ENCODE measurements at regions not wholly inside any gene's neighbourhood (a gene's known extent, or its start where the extent isn't known, plus 50 kb on each side); places are given as distances from the start of the nearest gene placed in this dataset.

GRCh38 chr3:6540981-6541380, 319.9 kb upstream of the GRM7 start:
- no peak overlapping the region for H3K27ac ChIP-seq
- TF ChIP-seq ZFX (IDR thresholded peaks at IDR 0.05), result no peak
- no peak for TF ChIP-seq CTCF (conservative IDR thresholded peaks at IDR 0.05)

DNA sequence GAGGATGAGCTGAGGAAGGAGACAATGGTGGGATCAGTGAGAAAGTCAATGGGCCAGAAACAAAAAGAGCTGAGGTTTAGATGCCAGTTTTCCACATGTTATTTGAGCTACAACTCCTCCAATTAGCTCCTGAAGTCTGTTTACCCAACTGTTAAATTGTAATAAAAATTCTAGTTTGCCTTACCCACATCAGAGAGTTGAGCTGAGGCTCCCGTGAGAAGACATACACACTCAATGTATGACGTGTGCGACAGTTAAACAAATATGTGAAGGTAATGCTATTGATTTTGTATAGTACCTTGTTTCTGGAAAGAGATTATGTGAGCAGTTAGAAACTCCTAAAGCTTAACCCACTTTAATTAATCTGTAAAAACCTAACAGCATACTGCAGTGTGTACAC, 318.1 kb upstream of the GRM7 start:
- TF ChIP-seq CTCF (conservative IDR thresholded peaks at IDR 0.05) (no peak), ZFX (IDR thresholded peaks at IDR 0.05) (no peak)
- H3K27ac ChIP-seq, result no peak overlapping the region

DNA sequence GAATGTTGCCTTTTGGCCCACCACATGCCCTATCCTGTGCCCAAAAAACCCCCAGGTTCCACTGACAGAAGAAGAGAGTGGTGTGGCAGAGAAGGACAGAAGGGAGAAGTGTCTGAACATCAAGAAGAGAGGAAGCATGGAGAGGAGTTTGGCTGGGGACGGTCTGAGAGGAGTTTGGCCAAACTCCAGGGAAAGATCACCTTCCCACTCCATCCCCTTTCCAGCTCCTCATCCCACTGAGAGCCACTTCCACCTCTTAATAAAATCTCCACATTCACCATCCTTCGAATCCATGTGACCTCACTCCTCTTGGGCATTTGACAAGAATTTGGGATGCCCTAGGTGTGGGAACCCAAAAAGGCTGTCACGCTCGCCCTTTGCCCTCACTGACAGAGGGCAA, 311.6 kb upstream of the GRM7 start:
- no peak overlapping the region for H3K27ac ChIP-seq
- TF ChIP-seq CTCF (conservative IDR thresholded peaks at IDR 0.05) (no peak), ZFX (IDR thresholded peaks at IDR 0.05) (no peak)

- no peak overlapping the region for H3K27ac ChIP-seq
These were observed 309.8 kb upstream of the GRM7 start for GRCh38 chr3:6551165-6551564.

DNA sequence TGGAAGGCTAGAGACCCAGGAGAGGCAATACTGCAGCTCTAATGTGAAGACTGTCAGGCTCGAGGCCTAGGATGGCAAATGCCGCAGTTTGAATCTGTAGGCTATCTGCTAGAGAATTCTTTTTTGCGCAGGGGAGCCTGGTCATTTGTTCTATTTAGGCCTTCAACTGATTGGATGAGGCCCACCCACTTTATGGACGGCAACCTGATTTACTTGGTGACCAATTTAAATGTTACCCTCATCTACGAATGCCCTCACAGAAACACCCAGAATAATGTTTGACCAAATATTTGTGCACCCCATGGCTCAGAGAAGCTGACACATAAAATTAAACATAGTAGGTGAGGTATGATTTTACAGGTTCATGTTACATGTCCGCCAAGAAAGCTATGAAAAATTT, 300.7 kb upstream of the GRM7 start:
- no peak for TF ChIP-seq ZFX (IDR thresholded peaks at IDR 0.05)
- TF ChIP-seq CTCF (conservative IDR thresholded peaks at IDR 0.05), result no peak
- H3K27ac ChIP-seq, result no peak overlapping the region

More at GRCh38 chr3:6551165-6551564, 309.8 kb upstream of the GRM7 start:
- TF ChIP-seq CTCF (conservative IDR thresholded peaks at IDR 0.05) (no peak), ZFX (IDR thresholded peaks at IDR 0.05) (no peak)

GRCh38 chr3:6567241-6567640, 293.7 kb upstream of the GRM7 start:
- H3K27ac ChIP-seq, result no peak overlapping the region
- no peak for TF ChIP-seq CTCF (conservative IDR thresholded peaks at IDR 0.05)
- no peak for TF ChIP-seq ZFX (IDR thresholded peaks at IDR 0.05)

DNA sequence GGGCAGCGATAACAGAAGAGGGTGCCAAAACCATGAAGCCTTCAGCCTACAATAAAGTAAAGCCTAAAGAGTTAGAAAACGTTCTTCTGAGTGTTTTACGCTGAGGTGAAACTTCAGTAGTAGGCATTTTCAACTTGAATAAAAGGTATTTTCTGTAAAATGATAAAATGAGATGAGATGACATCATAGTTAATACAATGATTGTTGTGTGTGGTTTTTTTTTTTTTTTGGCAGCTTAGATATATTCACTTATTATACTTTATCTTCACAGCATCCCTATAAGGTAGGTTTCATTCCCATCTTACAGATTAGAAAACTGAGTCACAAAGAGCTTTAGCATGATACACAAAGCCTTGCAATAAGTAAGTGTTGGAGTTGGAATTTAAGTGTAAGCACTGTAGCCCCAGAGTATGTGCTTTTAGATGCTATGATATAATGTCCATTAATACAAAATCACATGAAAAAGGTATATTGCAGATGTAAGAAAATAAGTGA, 291.9 kb upstream of the GRM7 start:
- no peak overlapping the region for H3K27ac ChIP-seq
- TF ChIP-seq ZFX (IDR thresholded peaks at IDR 0.05), result no peak
- TF ChIP-seq CTCF (conservative IDR thresholded peaks at IDR 0.05), result no peak
